ENCODE measurements at regions not wholly inside any gene's neighbourhood (a gene's known extent, or its start where the extent isn't known, plus 50 kb on each side); places are given as distances from the start of the nearest gene placed in this dataset.

DNA sequence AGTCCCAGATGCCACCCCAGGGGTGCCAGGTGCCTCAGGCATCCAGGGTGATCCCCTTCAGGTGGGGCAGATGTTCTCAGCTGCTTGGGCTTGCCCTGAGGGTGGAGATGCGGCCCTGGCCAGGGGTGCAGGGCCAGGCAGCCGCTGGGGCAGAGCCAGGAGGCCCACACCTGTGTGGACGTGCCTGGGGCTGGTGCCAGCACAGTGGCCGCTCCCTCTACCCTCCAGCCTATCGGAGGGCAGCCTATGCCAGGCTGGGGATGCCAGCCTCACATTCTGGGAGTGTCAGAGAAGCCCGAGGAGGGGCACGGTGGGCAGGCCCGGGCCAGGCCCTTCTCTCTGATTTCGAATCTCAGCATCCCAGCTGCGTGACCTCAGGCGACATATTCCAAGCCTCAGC, 96.5 kb upstream of the WNT4 start:
- no peak for DNase-seq (ENCODE audit: low spot score in 2 of 2)
- Histone ChIP-seq H3K27me3 (no peaks in the 10 kb centered on the region), H3K4me1 (no peaks in the 10 kb centered on the region), H3K9me3 (no peaks in the 10 kb centered on the region), H3K27ac (no peak overlapping the region), H3K36me3 (no peaks in the 10 kb centered on the region), H3K4me3 (no peak overlapping the region)
- intact Hi-C loops (cut with DNase I) = no loop called here
- TF ChIP-seq, protein P1, sequence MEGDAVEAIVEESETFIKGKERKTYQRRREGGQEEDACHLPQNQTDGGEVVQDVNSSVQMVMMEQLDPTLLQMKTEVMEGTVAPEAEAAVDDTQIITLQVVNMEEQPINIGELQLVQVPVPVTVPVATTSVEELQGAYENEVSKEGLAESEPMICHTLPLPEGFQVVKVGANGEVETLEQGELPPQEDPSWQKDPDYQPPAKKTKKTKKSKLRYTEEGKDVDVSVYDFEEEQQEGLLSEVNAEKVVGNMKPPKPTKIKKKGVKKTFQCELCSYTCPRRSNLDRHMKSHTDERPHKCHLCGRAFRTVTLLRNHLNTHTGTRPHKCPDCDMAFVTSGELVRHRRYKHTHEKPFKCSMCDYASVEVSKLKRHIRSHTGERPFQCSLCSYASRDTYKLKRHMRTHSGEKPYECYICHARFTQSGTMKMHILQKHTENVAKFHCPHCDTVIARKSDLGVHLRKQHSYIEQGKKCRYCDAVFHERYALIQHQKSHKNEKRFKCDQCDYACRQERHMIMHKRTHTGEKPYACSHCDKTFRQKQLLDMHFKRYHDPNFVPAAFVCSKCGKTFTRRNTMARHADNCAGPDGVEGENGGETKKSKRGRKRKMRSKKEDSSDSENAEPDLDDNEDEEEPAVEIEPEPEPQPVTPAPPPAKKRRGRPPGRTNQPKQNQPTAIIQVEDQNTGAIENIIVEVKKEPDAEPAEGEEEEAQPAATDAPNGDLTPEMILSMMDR (IDR thresholded peaks at IDR 0.05) = no peak

DNA sequence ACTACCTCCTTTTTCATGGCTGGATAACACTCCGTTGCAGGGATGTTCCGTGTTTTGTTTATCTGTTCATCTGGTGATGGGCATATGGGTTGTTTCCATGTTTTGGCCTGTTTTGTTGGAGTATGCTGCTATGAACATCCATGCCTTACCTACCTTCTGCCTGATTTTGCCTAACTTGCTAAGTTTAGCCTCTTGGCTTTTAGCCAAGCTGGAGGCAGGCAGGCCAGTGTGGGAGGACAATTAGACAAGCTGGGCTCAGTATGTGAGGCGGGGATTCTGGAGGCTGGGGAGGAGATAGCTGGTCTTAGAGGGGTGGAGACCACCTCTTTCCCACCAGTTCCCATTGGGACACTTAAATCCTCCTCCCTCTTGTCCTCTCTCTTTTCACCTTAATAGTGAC, 98.4 kb upstream of the WNT4 start:
- no peak for DNase-seq (ENCODE audit: low spot score in 2 of 2)
- Histone ChIP-seq H3K27me3 (no peaks in the 10 kb centered on the region), H3K4me3 (no peak overlapping the region), H3K27ac (no peak overlapping the region), H3K4me1 (no peaks in the 10 kb centered on the region), H3K36me3 (no peaks in the 10 kb centered on the region), H3K9me3 (no peaks in the 10 kb centered on the region)
- intact Hi-C loops (cut with DNase I) = no loop called here
- TF ChIP-seq, protein P1 (IDR thresholded peaks at IDR 0.05) = no peak

DNA sequence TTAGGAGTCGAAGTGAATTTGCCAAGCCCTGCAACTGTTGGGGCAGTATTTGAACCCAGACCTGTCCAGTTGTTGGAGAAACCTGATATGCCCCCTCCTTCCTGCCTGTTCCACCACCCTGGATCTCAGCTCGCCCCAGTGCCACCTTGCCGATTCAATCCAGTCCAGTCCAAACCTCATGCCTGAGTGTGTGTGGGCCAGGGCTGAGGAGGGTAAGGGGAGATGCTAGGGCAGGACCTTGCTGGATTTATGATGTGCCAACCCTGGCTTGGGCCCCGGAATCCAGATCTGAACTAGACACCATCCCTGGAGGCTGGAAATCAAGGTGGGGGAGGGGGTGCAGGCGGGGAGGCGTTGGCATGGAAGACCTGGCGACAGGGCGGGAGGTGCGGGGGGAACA, 98.9 kb upstream of the WNT4 start:
- Histone ChIP-seq H3K4me1 (no peaks in the 10 kb centered on the region), H3K9me3 (no peaks in the 10 kb centered on the region), H3K4me3 (no peak overlapping the region), H3K27me3 (no peaks in the 10 kb centered on the region), H3K27ac (no peak overlapping the region), H3K36me3 (no peaks in the 10 kb centered on the region)
- DNase-seq (ENCODE audit: low spot score in 2 of 2) = no peak
- intact Hi-C loops (cut with DNase I) = no loop called here
- TF ChIP-seq, protein P1 (IDR thresholded peaks at IDR 0.05) = no peak

DNA sequence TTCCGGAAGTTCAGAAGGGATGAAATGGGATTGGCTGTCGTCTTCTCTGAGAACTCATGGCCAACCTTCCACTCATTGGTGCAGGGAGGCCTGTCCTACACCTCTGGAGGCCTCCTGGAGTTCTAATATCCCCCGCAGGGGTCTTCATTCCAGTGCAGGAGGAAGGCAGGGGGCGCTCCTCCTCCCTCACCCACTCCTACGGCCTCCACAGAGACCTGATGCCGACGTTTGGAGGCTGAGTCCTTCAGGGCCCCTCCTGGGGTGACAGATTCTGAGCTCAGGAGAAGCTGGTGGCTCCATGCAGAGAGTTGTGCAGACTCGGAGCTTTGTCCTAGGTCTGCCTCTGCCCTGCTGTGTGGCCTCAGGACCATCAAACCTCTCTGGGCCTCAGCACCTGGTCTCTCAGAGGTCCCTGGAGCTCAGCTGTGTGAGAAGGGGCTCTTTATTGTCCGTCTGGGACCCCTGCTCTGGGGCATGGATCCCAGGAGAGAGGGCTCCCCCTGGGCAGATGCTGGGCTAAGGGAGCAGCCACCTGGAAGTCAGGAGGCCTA, 102.3 kb upstream of the WNT4 start:
- no peaks in the 10 kb centered on the region for H3K4me1 ChIP-seq
- H3K27ac ChIP-seq = no peak overlapping the region
- no peaks in the 10 kb centered on the region for H3K27me3 ChIP-seq
- no peak overlapping the region for H3K4me3 ChIP-seq
- no peaks in the 10 kb centered on the region for H3K36me3 ChIP-seq
- intact Hi-C loops (cut with DNase I) = no loop called here
- no peaks in the 10 kb centered on the region for H3K9me3 ChIP-seq
- TF ChIP-seq, protein P1 (IDR thresholded peaks at IDR 0.05) = no peak
- no peak for DNase-seq (ENCODE audit: low spot score in 2 of 2)

DNA sequence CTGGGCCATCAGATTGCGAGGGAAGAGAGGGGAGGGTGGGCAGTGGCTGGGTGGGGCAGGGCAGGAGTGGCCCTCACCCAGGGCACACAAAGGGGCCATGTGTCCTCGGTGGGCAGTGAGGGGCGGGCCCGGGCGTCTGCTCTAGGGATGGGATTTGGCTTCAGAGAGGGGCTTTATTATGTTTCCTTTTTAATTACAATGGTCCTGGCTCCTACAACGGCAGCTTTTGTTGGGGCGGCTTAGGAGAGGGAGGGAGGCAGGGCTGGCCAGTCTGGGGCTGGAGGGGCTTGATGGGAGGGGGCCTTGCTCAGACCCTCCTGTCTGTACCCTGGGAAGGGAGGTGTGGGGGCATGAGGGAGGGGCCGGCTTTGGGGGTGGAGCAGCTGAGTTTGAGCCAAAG, 102.8 kb upstream of the WNT4 start:
- no peaks in the 10 kb centered on the region for H3K27me3 ChIP-seq
- intact Hi-C loops (cut with DNase I) = no loop called here
- TF ChIP-seq, protein P1 (IDR thresholded peaks at IDR 0.05) = no peak
- H3K4me3 ChIP-seq = no peak overlapping the region
- no peaks in the 10 kb centered on the region for H3K9me3 ChIP-seq
- no peak for DNase-seq (ENCODE audit: low spot score in 2 of 2)
- H3K36me3 ChIP-seq = no peaks in the 10 kb centered on the region
- no peak overlapping the region for H3K27ac ChIP-seq
- H3K4me1 ChIP-seq = no peaks in the 10 kb centered on the region
